GM12872 (cell line): ENCODE measurements at regions not wholly inside any gene's neighbourhood (a gene's known extent, or its start where the extent isn't known, plus 50 kb on each side); places are given as distances from the start of the nearest gene placed in this dataset.

Experiments used
- CTCF ChIP-seq: IDR thresholded peaks from 3 replicates; pipeline ENCODE4 v1.5.1; 2011; ENCODE audit warnings: low read depth, mild to moderate bottlenecking, low read length, moderate library complexity; ENCODE audit not compliant: insufficient read depth

GRCh38 chr14:40525314-40525713 lies 1081.4 kb upstream of the LRFN5 start:
- no peak for TF ChIP-seq CTCF

- TF ChIP-seq CTCF = no peak
These were observed 1083.6 kb upstream of the LRFN5 start for GRCh38 chr14:40523123-40523522.

GRCh38 chr14:40494483-40494882 lies 1062.2 kb upstream of the FBXO33 start:
- no peak for TF ChIP-seq CTCF

GRCh38 chr14:40487824-40488223 lies 1055.6 kb upstream of the FBXO33 start:
- no peak for TF ChIP-seq CTCF

- no peak for TF ChIP-seq CTCF
These were observed 1053.5 kb upstream of the FBXO33 start for GRCh38 chr14:40485688-40486087.

- TF ChIP-seq CTCF = no peak
These were observed 1043.8 kb upstream of the FBXO33 start for GRCh38 chr14:40476005-40476404.

GRCh38 chr14:40467969-40468368 lies 1035.7 kb upstream of the FBXO33 start:
- TF ChIP-seq CTCF = no peak

- no peak for TF ChIP-seq CTCF
These were observed 1032.3 kb upstream of the FBXO33 start for GRCh38 chr14:40464531-40464930.
